HL-60 (cell line): ENCODE measurements at regions not wholly inside any gene's neighbourhood (a gene's known extent, or its start where the extent isn't known, plus 50 kb on each side); places are given as distances from the start of the nearest gene placed in this dataset.

ENCODE experiments used
- DNase-seq, 2 experiments: peaks; one replicate each; pipeline ENCODE4 v3.0.0-alpha.2; 2010 to 2020; ENCODE audit warnings: low read depth in 1 of 2, low spot score in 1 of 2
- H3K27ac ChIP-seq: fragments of 250-450 bp; sonication (Bioruptor Pico); replicated peaks from 2 replicates; pipeline ENCODE4 v1.5.1; 2020; ENCODE audit warnings: mild to moderate bottlenecking, moderate library complexity
- H3K27me3 ChIP-seq: fragments of 250-450 bp; sonication (Bioruptor Pico); 2 replicates; pipeline ENCODE4 v1.5.1; 2021; ENCODE audit warnings: mild to moderate bottlenecking, moderate library complexity; ENCODE audit not compliant: insufficient read depth, poor library complexity, severe bottlenecking
- H3K4me3 ChIP-seq: replicated peaks from 2 replicates; pipeline ENCODE4 v1.5.1; 2011; ENCODE audit warnings: mild to moderate bottlenecking, control low read depth, low read length; ENCODE audit not compliant: insufficient read depth
- CTCF ChIP-seq: IDR thresholded peaks from one replicate; pipeline ENCODE4 v1.5.1; 2011; ENCODE audit warnings: low read length, control low read depth, inconsistent platforms; ENCODE audit not compliant: insufficient read depth
- GABPA ChIP-seq: IDR thresholded peaks from 2 replicates; pipeline ENCODE4 v1.6.1; 2012; ENCODE audit warnings: low read depth
- POLR2AphosphoS5 ChIP-seq: IDR thresholded peaks from 2 replicates; pipeline ENCODE4 v1.6.1; 2012; ENCODE audit warnings: low read depth
- REST ChIP-seq: IDR thresholded peaks from 2 replicates; pipeline ENCODE4 v1.6.1; 2012; ENCODE audit warnings: low read depth; ENCODE audit not compliant: insufficient replicate concordance
- SPI1 ChIP-seq: IDR thresholded peaks from 2 replicates; pipeline ENCODE4 v1.6.1; 2012; ENCODE audit warnings: low read depth, mild to moderate bottlenecking, borderline replicate concordance

GRCh38 chr15:38894243-38894948 lies 329.8 kb upstream of the RASGRP1 start:
- no peaks in the 10 kb centered on the region for H3K27me3 ChIP-seq
- no peak overlapping the region for H3K27ac ChIP-seq
- TF ChIP-seq GABPA: no peak
- no peak for TF ChIP-seq CTCF
- no peak for TF ChIP-seq POLR2AphosphoS5
- no peak for DNase-seq
- no peak overlapping the region for H3K4me3 ChIP-seq

- H3K27me3 ChIP-seq: no peaks in the 10 kb centered on the region
- no peak for DNase-seq
- H3K27ac ChIP-seq: no peak overlapping the region
- no peak for TF ChIP-seq CTCF
- no peak for TF ChIP-seq POLR2AphosphoS5
- TF ChIP-seq GABPA: no peak
- TF ChIP-seq REST: no peak
- no peak for TF ChIP-seq SPI1
- no peak overlapping the region for H3K4me3 ChIP-seq
Measured at GRCh38 chr15:38895326-38896255, 331.0 kb upstream of the RASGRP1 start.

GRCh38 chr15:38896647-38897046 lies 332.0 kb upstream of the RASGRP1 start:
- H3K27ac ChIP-seq: no peak overlapping the region
- no peak for DNase-seq

More at GRCh38 chr15:38896647-38897046, 332.0 kb upstream of the RASGRP1 start:
- Histone ChIP-seq H3K4me3 (no peak overlapping the region), H3K27me3 (no peaks in the 10 kb centered on the region)
- TF ChIP-seq POLR2AphosphoS5 (no peak), GABPA (no peak), SPI1 (no peak), CTCF (no peak), REST (no peak)
